HFF-Myc (cell line): ENCODE measurements at regions not wholly inside any gene's neighbourhood (a gene's known extent, or its start where the extent isn't known, plus 50 kb on each side); places are given as distances from the start of the nearest gene placed in this dataset.
"Not testable (repeated sequence)": the region's sequence is repeated elsewhere in the genome, so short reads cannot be mapped to it uniquely, and the experiment has no call there.

Experiments used
- DNase-seq: peaks from one replicate; pipeline ENCODE4 v3.0.0-alpha.2; 2011; ENCODE audit warnings: low read depth; ENCODE audit errors: extremely low read depth
- H3K4me3 ChIP-seq: replicated peaks from 2 replicates; pipeline ENCODE4 v1.5.1; 2011; ENCODE audit warnings: low read depth, mild to moderate bottlenecking, control low read depth, low read length
- CTCF ChIP-seq: IDR thresholded peaks from 2 replicates; pipeline ENCODE4 v1.5.1; 2012; ENCODE audit warnings: mild to moderate bottlenecking, low read depth, low read length, control low read depth; ENCODE audit errors: missing control alignments

- no peak for TF ChIP-seq CTCF
- no peak for DNase-seq
- H3K4me3 ChIP-seq = no peak overlapping the region
These were observed 122.6 kb upstream of the HS3ST2 start for GRCh38 chr16:22691335-22691734.

- no peak for TF ChIP-seq CTCF
- DNase-seq = no peak
- no peak overlapping the region for H3K4me3 ChIP-seq
These were observed 121.9 kb upstream of the HS3ST2 start for GRCh38 chr16:22692034-22692433.

- DNase-seq = no peak
- no peak overlapping the region for H3K4me3 ChIP-seq
- no peak for TF ChIP-seq CTCF
These were observed 120.9 kb upstream of the HS3ST2 start for GRCh38 chr16:22692916-22693637.

GRCh38 chr16:22693638-22694340 is 120.2 kb upstream of the HS3ST2 start:
- no peak for TF ChIP-seq CTCF
- H3K4me3 ChIP-seq = no peak overlapping the region
- DNase-seq = no peak

- no peak for DNase-seq
These were observed 119.0 kb upstream of the HS3ST2 start for GRCh38 chr16:22694887-22695382.

GRCh38 chr16:22695773-22696172 is 118.2 kb upstream of the HS3ST2 start:
- not testable (repeated sequence) for H3K4me3 ChIP-seq, DNase-seq

More at GRCh38 chr16:22694887-22695382, 119.0 kb upstream of the HS3ST2 start:
- no peak for TF ChIP-seq CTCF
- H3K4me3 ChIP-seq = no peak overlapping the region

GRCh38 chr16:22699356-22699755 is 114.6 kb upstream of the HS3ST2 start:
- no peak overlapping the region for H3K4me3 ChIP-seq
- TF ChIP-seq CTCF = no peak
- no peak for DNase-seq
